LNCAP (cell line): ENCODE measurements at regions not wholly inside any gene's neighbourhood (a gene's known extent, or its start where the extent isn't known, plus 50 kb on each side); places are given as distances from the start of the nearest gene placed in this dataset.

Experiments used
- CTCF ChIP-seq: fragments of 450-650 bp; IDR thresholded peaks from 2 replicates; pipeline ENCODE4 v1.5.1; 2017; ENCODE audit warnings: mild to moderate bottlenecking

- no peak for TF ChIP-seq CTCF
Measured at GRCh38 chr6:21325201-21325856, 268.2 kb upstream of the SOX4 start.

- TF ChIP-seq CTCF = no peak
Measured at GRCh38 chr6:21327326-21328112, 266.0 kb upstream of the SOX4 start.

- no peak for TF ChIP-seq CTCF
Measured at GRCh38 chr6:21331235-21331634, 262.3 kb upstream of the SOX4 start.

- TF ChIP-seq CTCF = no peak
Measured at GRCh38 chr6:21332077-21332476, 261.5 kb upstream of the SOX4 start.

GRCh38 chr6:21332660-21333059 lies 260.9 kb upstream of the SOX4 start:
- no peak for TF ChIP-seq CTCF

GRCh38 chr6:21333715-21334114 lies 259.8 kb upstream of the SOX4 start:
- no peak for TF ChIP-seq CTCF

GRCh38 chr6:21334651-21335050 lies 258.9 kb upstream of the SOX4 start:
- no peak for TF ChIP-seq CTCF
